NCI-H1105 treated with DMSO at 0.1 percent for 48 hours (cell line): ENCODE measurements at regions not wholly inside any gene's neighbourhood (a gene's known extent, or its start where the extent isn't known, plus 50 kb on each side); places are given as distances from the start of the nearest gene placed in this dataset.
"Not testable (repeated sequence)": the region's sequence is repeated elsewhere in the genome, so short reads cannot be mapped to it uniquely, and the experiment has no call there.

ENCODE experiments used
- DNase-seq: peaks from one replicate; lab custom pipeline; 2025; lab: John Stamatoyannopoulos, UW

GRCh38 chr2:59791004-59791618 lies 762.3 kb downstream of the BCL11A start:
- DNase-seq = no peak

- DNase-seq = no peak
Observed at GRCh38 chr2:59790186-59791003, 763.1 kb downstream of the BCL11A start.

- DNase-seq = no peak
Observed at GRCh38 chr2:59789523-59789922, 763.9 kb downstream of the BCL11A start.

- DNase-seq = no peak
Observed at GRCh38 chr2:59787095-59787494, 766.4 kb downstream of the BCL11A start.

GRCh38 chr2:59786684-59787083 lies 766.8 kb downstream of the BCL11A start:
- DNase-seq = no peak

- no peak for DNase-seq
Observed at GRCh38 chr2:59779571-59779970, 773.9 kb downstream of the BCL11A start.

- no peak for DNase-seq
Observed at GRCh38 chr2:59777120-59777519, 776.3 kb downstream of the BCL11A start.

- DNase-seq = no peak
Observed at GRCh38 chr2:59776726-59777008, 776.8 kb downstream of the BCL11A start.

- DNase-seq = no peak
Observed at GRCh38 chr2:59774821-59775433, 778.5 kb downstream of the BCL11A start.

- no peak for DNase-seq
Observed at GRCh38 chr2:59770651-59771050, 782.8 kb downstream of the BCL11A start.

GRCh38 chr2:59761966-59762365 lies 791.5 kb downstream of the BCL11A start:
- no peak for DNase-seq

- DNase-seq = no peak
Observed at GRCh38 chr2:59756150-59756549, 797.3 kb downstream of the BCL11A start.

- DNase-seq = no peak
Observed at GRCh38 chr2:59754011-59754735, 799.3 kb downstream of the BCL11A start.

GRCh38 chr2:59752512-59752911 lies 800.9 kb downstream of the BCL11A start:
- no peak for DNase-seq

- DNase-seq = no peak
Observed at GRCh38 chr2:59752071-59752470, 801.4 kb downstream of the BCL11A start.

GRCh38 chr2:59751214-59751613 lies 802.2 kb downstream of the BCL11A start:
- not testable (repeated sequence) for DNase-seq

GRCh38 chr2:59746291-59746690 lies 807.2 kb downstream of the BCL11A start:
- DNase-seq = no peak

- no peak for DNase-seq
Observed at GRCh38 chr2:59745085-59745484, 808.4 kb downstream of the BCL11A start.

GRCh38 chr2:59744436-59744835 lies 809.0 kb downstream of the BCL11A start:
- no peak for DNase-seq

GRCh38 chr2:59741840-59742239 lies 811.6 kb downstream of the BCL11A start:
- DNase-seq = no peak

GRCh38 chr2:59739166-59739565 lies 814.3 kb downstream of the BCL11A start:
- DNase-seq = no peak

- no peak for DNase-seq
Observed at GRCh38 chr2:59737299-59737698, 816.2 kb downstream of the BCL11A start.

GRCh38 chr2:59734743-59735142 lies 818.7 kb downstream of the BCL11A start:
- no peak for DNase-seq
